HG02571 (cell line): ENCODE measurements at regions not wholly inside any gene's neighbourhood (a gene's known extent, or its start where the extent isn't known, plus 50 kb on each side); places are given as distances from the start of the nearest gene placed in this dataset.

Experiments used
- ATAC-seq: cut with Tn5 transposase; IDR thresholded peaks from one replicate; pipeline ENCODE4 v1.9.1; 2021; ENCODE audit warnings: mild to moderate bottlenecking, moderate library complexity; ENCODE audit not compliant: unreplicated experiment

DNA sequence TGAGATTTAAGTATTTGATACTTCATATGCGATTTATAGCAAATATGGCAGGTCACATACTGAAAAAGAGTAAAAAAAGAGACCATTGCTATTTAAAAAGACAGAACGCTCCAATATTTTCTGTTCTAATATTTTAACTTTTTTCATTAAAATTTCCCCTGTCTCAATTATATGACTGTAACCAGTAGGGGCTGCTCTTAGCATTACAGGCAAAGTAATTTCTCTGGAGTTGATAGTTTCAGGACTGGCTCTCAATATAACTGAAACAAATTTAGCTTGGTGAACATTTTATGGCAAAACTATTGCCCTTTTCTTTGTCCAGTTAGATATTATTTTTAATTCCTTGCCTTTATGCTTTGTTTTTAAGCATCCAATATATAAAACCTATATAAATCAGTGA, 286.3 kb upstream of the ROBO2 start:
- no peak for ATAC-seq

DNA sequence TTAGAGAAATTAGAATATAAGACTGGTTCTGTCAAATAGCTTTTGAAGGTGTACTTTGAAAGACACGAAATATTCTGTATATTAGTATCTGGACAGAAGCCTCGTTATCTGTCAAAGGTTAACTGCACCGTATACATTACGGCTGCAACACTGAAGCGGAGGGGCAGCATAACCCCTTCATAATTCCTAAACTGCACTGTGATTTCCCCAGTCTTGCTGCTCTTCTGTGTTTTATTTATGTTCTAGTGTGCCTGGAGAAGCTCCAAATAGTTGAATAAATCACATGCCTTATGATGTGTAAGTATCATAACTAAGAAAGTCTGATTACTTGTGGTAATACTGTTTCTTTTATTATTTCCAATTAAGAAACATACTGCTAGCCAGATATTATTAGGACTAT, 285.7 kb upstream of the ROBO2 start:
- ATAC-seq, result no peak

GRCh38 chr3:76756577-76756976, 283.3 kb upstream of the ROBO2 start:
- ATAC-seq, result no peak

DNA sequence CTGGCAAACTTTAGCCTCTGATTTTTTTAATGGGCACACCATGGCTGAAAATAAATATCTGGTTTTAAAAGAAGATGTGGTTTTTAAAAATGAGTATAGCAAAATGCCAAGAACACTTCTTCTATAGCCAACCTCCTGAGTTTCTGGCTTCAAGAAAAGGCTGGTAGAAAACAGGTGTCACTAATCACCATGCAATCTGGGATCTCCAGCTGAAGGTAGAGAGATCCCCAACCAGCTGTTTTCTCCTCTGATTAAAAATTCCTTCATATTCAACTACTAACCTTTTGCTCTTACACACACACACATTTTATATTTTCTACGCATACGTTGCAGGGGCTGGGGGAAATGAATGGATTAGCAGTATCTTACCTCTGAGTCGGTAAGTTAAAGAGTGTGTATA, 279.6 kb upstream of the ROBO2 start:
- ATAC-seq, result no peak

GRCh38 chr3:76765511-76765910, 274.4 kb upstream of the ROBO2 start:
- no peak for ATAC-seq

DNA sequence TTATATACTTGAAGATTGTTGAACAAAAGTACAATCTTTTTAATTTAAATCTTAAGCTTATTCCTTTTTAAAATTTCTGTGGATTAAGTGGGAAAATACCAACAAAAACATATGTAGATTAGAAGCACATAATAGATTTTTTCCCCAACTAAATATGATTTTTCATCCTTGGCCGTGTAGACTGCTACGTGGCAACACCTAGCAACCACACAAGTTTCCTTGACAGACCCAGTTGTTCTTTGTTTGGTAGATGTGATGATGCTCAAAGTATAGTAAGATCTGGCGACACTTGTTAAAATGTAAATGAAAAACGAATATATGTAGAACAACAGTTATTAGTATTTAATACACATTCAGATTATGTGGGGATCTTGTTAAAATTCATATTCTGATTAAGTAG, 271.0 kb upstream of the ROBO2 start:
- ATAC-seq, result no peak

DNA sequence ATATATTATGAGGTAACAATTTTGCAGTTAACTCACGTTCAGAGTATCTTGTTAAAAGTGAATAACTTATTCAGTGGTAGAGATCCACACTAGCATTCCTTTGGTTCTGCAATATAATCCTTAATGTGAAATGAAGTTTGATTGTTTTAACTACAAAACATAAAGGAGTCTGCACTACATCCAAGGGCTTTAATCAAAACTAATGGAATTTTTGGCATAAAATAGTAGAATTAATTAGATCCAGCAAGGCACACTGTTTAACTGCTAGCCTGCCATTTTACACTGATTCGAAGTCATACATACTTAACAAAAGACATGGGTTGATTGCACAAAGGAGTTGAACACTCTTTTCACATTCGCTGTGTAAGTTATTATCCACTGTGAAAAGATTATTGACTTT, 263.0 kb upstream of the ROBO2 start:
- no peak for ATAC-seq

- no peak for ATAC-seq
Observed at GRCh38 chr3:76788206-76788605, 251.7 kb upstream of the ROBO2 start.

DNA sequence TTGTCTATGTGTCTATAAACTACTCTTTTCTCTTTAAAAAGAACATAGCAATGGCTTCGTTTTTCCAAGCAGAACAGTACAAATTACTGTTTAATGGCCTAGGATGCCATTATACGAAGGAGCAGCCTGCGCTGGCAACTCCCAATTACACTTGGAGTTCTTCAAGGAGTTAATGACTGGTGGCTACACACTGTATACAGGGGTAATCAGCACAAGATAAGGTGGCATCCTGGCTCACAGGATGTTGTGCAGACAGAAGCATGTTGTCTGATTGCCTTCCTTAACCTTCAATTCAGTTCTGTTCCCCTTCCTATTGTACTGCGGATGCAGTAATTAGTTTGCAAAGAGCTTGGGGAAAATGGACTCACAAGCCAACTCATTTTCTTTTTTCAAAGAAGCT, 250.7 kb upstream of the ROBO2 start:
- ATAC-seq, result no peak

- ATAC-seq, result no peak
Observed at GRCh38 chr3:76811418-76811817, 228.5 kb upstream of the ROBO2 start.

- no peak for ATAC-seq
Observed at GRCh38 chr3:76812649-76813242, 227.2 kb upstream of the ROBO2 start.

DNA sequence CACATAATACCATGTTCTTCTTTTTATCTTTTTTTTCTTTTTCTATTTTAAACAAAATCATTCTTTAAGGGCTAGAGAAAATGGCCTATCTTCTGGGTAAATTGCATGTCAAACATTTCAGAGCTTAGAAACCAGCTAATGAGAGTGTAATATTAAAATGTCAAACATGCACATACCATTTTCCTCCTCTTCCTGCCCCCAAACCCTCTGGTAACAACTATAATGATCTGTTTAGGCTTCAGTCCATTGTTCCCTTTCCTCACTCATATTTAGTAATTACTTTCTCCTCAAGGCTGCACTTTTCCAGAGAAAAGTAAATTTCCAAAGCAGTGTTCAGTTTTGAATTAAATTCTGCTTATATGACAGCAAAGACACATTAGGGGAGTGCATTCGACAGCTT, 224.3 kb upstream of the ROBO2 start:
- ATAC-seq, result no peak

- ATAC-seq, result no peak
Observed at GRCh38 chr3:76820481-76820880, 219.4 kb upstream of the ROBO2 start.

- no peak for ATAC-seq
Observed at GRCh38 chr3:76824658-76825240, 215.2 kb upstream of the ROBO2 start.

GRCh38 chr3:76826861-76827260, 213.0 kb upstream of the ROBO2 start:
- no peak for ATAC-seq

DNA sequence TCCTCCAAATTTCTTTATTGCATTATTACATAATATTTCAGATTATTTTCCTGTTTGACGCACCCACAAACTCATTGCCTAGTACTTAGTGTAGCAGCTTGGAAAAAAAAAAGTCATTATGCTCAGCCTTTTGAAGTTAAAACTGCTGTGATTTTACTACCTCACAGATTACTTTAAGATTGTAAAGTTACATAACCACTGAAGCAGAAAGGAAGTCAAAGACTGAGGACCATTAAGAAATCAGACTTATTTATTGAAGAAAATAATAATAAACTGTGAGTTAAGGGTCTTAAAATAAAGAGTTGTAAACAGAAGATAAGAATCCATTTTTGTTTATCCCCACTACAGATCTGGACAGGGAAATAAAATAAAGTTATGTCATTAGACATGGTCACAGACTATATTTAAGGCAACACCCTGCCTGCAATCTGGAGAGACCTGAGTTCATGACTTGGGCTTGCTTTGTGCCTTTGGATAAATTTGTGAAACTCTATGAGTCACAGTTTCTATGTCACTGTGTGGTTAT, 212.1 kb upstream of the ROBO2 start:
- no peak for ATAC-seq

DNA sequence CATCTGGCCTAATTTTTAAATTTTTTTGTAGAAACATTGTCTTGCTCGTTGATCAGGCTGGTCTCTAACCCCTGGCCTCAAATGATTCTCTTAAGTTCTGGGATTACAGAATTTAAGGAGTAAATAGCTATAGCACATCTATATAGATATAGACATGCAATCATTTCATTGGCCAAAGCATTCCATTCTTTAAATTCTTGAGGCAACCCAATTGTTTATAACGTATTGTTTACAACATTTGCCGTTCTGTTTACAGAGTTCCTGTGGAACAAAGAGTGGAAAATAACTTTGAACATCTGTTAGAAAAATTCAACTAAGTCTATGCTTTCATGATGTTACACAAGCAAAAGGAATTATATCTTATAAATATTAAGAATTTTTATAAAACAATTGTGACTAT, 205.2 kb upstream of the ROBO2 start:
- ATAC-seq, result no peak

GRCh38 chr3:76841747-76842146, 198.2 kb upstream of the ROBO2 start:
- ATAC-seq, result no peak

GRCh38 chr3:76842216-76842615, 197.7 kb upstream of the ROBO2 start:
- no peak for ATAC-seq

DNA sequence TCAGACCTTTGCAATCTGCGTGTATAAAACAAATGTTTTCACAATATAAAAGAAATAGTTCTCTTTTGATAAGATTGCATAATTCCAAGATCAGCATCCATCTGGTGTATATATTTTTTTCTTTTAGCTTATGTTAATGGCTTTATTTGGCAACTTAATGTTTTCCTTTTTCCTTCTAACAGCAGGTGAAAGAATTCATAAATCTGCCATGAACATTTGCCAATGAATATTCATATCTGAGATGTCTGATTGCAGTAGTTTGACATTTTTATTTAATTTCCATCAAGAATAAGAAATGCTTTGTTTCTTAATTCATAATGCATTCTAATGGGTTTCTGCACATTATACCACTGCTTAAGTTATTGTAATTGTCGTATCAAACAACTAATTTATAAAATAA, 184.4 kb upstream of the ROBO2 start:
- ATAC-seq, result no peak

GRCh38 chr3:76859596-76859995, 180.3 kb upstream of the ROBO2 start:
- no peak for ATAC-seq

GRCh38 chr3:76864355-76864754, 175.5 kb upstream of the ROBO2 start:
- no peak for ATAC-seq
